ENCODE measurements at regions not wholly inside any gene's neighbourhood (a gene's known extent, or its start where the extent isn't known, plus 50 kb on each side); places are given as distances from the start of the nearest gene placed in this dataset.

GRCh38 chr2:100682536-100682935 lies 119.7 kb downstream of the PDCL3 start:
- TF ChIP-seq YY1 (IDR thresholded peaks at IDR 0.05; ENCODE audit: insufficient read depth, insufficient read length), result no peak
- no peak for TF ChIP-seq ZNF274 (IDR thresholded peaks at IDR 0.05; ENCODE audit: low read depth, low read length)

All from NT2/D1 (cell line).